ENCODE measurements at regions not wholly inside any gene's neighbourhood (a gene's known extent, or its start where the extent isn't known, plus 50 kb on each side); places are given as distances from the start of the nearest gene placed in this dataset.

- TF ChIP-seq CTCF (IDR thresholded peaks at IDR 0.05; ENCODE audit: low read length) (no peak), EZH2phosphoT487 (IDR thresholded peaks at IDR 0.05; ENCODE audit: low read length) (no peak)
Observed at GRCh38 chr4:152224223-152224622, 311.7 kb downstream of the FBXW7 start.
